T-cell (primary cell): ENCODE measurements at regions not wholly inside any gene's neighbourhood (a gene's known extent, or its start where the extent isn't known, plus 50 kb on each side); places are given as distances from the start of the nearest gene placed in this dataset.

Source experiments
- ATAC-seq, 4 experiments: fragments of 200-7000 bp in 3 of 4; fragments of 150-1000 bp in 1 of 4; cut with Tn5 transposase; replicated peaks in 1 of 4; 1 replicate in 3 of 4; 2 replicates in 1 of 4; pipeline ENCODE4 v1.10.0; 2021; ENCODE audit warnings: moderate library complexity in 3 of 4, mild to moderate bottlenecking in 2 of 4, moderate number of reproducible peaks in 1 of 4
- CTCF ChIA-PET, 2 donors: fragments of 300-600 bp; sonication (Branson Sonifier 250); formaldehyde crosslinking; loops; one replicate each; lab custom pipeline; 2022; ENCODE audit warnings: antibody characterized with exemption in 2 of 2; lab: Charles Lee
- POLR2A ChIA-PET, 2 donors: fragments of 300-600 bp; sonication (Branson Sonifier 250); formaldehyde crosslinking; loops; one replicate each; lab custom pipeline; 2022; ENCODE audit warnings: antibody characterized with exemption in 2 of 2; lab: Charles Lee
- DNase-seq, 35 experiments: peaks; one replicate each; pipeline versions ENCODE4 v3.0.0 to v3.0.0-alpha.2; 2013 to 2023
- H3K27ac ChIP-seq: one replicate; pipeline ENCODE4 v1.5.1; 2013; ENCODE audit warnings: low read length
- H3K27me3 ChIP-seq, 2 experiments: replicated peaks in 1 of 2; 1 replicate in 1 of 2; 2 replicates in 1 of 2; pipeline versions ENCODE4 v1.6.1 to v1.7.0; 2013; ENCODE audit warnings: low read length in 1 of 2, mixed read lengths in 1 of 2; ENCODE audit not compliant: control insufficient read depth in 2 of 2, insufficient read depth in 2 of 2; ENCODE audit errors: extremely low read depth in 1 of 2
- H3K36me3 ChIP-seq, 2 donors: 1 replicate in 1 of 2; 2 replicates in 1 of 2; pipeline versions ENCODE4 v1.6.1 to v1.7.0; 2013; ENCODE audit warnings: low read length in 1 of 2; ENCODE audit not compliant: control insufficient read depth in 2 of 2, insufficient read depth in 1 of 2; ENCODE audit errors: extremely low read depth in 1 of 2
- H3K4me1 ChIP-seq, 2 experiments: 1 replicate in 1 of 2; 2 replicates in 1 of 2; pipeline versions ENCODE4 v1.6.1 to v1.7.0; 2013; ENCODE audit warnings: low read length in 2 of 2, mixed read lengths in 1 of 2; ENCODE audit not compliant: insufficient read depth in 2 of 2, control insufficient read depth in 1 of 2; ENCODE audit errors: extremely low read depth in 1 of 2
- H3K4me3 ChIP-seq, 2 donors: 1 replicate in 1 of 2; 2 replicates in 1 of 2; pipeline versions ENCODE4 v1.5.1 to v1.7.0; 2013; ENCODE audit warnings: mild to moderate bottlenecking in 2 of 2, low read length in 1 of 2, moderate library complexity in 1 of 2; ENCODE audit not compliant: control insufficient read depth in 1 of 2; ENCODE audit errors: extremely low read depth in 1 of 2
- H3K9me3 ChIP-seq: 2 replicates; pipeline ENCODE4 v1.7.0; 2013
- H3K27ac Mint-ChIP-seq, 2 donors: one replicate each; pipeline ENCODE4 v1.8.0; 2020 to 2021; ENCODE audit warnings: mild to moderate bottlenecking in 2 of 2, mixed read lengths in 2 of 2
- H3K27me3 Mint-ChIP-seq, 2 donors: one replicate each; pipeline ENCODE4 v1.8.0; 2021 to 2022; ENCODE audit warnings: mixed read lengths in 2 of 2
- H3K36me3 Mint-ChIP-seq: one replicate; pipeline ENCODE4 v1.8.0; 2021; ENCODE audit warnings: mixed read lengths
- H3K4me1 Mint-ChIP-seq, 3 donors: one replicate each; pipeline ENCODE4 v1.8.0; 2020 to 2022; ENCODE audit warnings: mixed read lengths in 3 of 3, mild to moderate bottlenecking in 1 of 3
- H3K4me3 Mint-ChIP-seq, 3 donors: one replicate each; pipeline ENCODE4 v1.8.0; 2020 to 2022; ENCODE audit warnings: mild to moderate bottlenecking in 3 of 3, mixed read lengths in 3 of 3, moderate library complexity in 3 of 3
- H3K9me3 Mint-ChIP-seq, 3 donors: one replicate each; pipeline ENCODE4 v1.8.0; 2020 to 2022; ENCODE audit warnings: mixed read lengths in 3 of 3
- WGBS: methylation state at CpG from one replicate; pipeline ENCODE4 v1.1.5; 2013; ENCODE audit warnings: missing lambda C conversion rate; ENCODE audit not compliant: insufficient coverage; 5-methylcytosine and 5-hydroxymethylcytosine counted together

- Histone ChIP-seq H3K9me3 (no peaks in the 10 kb centered on the region), H3K27ac (no peak overlapping the region), H3K36me3 (no peaks in the 10 kb centered on the region), H3K4me1 (no peaks in the 10 kb centered on the region), H3K27me3 (no peaks in the 10 kb centered on the region), H3K4me3 (no peak overlapping the region)
- ChIA-PET CTCF (no interaction called here), POLR2A (no interaction called here)
- ATAC-seq = no peak
- no peak overlapping the region for H3K27ac Mint-ChIP-seq
- no CpG with 5 or more reads among the region's 1 CpG for WGBS
- H3K4me1 Mint-ChIP-seq = no peaks in the 10 kb centered on the region
- no peak overlapping the region for H3K4me3 Mint-ChIP-seq
- H3K27me3 Mint-ChIP-seq = no peaks in the 10 kb centered on the region
- H3K36me3 Mint-ChIP-seq = no peaks in the 10 kb centered on the region
- DNase-seq = no peak
- peaks cover 9 to 22% (median 12%) of the 10 kb centered on the region in 3 donors for H3K9me3 Mint-ChIP-seq
These were observed 233.8 kb upstream of the FBXL7 start for GRCh38 chr5:15266229-15266628.

- H3K4me1 Mint-ChIP-seq = no peaks in the 10 kb centered on the region
- no peak overlapping the region for H3K4me3 Mint-ChIP-seq
- ATAC-seq (no peak), DNase-seq (no peak)
- Histone ChIP-seq H3K9me3 (no peaks in the 10 kb centered on the region), H3K27ac (no peak overlapping the region), H3K4me1 (no peaks in the 10 kb centered on the region), H3K27me3 (no peaks in the 10 kb centered on the region), H3K4me3 (no peak overlapping the region), H3K36me3 (no peaks in the 10 kb centered on the region)
- no peak overlapping the region for H3K27ac Mint-ChIP-seq
- ChIA-PET POLR2A (no interaction called here), CTCF (no interaction called here)
- peaks cover 12 to 17% (median 14%) of the 10 kb centered on the region in 3 donors for H3K9me3 Mint-ChIP-seq
- no peaks in the 10 kb centered on the region for H3K27me3 Mint-ChIP-seq
- H3K36me3 Mint-ChIP-seq = no peaks in the 10 kb centered on the region
- WGBS = no CpG with 5 or more reads among the region's 1 CpG
These were observed 236.0 kb upstream of the FBXL7 start for GRCh38 chr5:15263942-15264341.

- no peaks in the 10 kb centered on the region for H3K27me3 Mint-ChIP-seq
- DNase-seq (no peak), ATAC-seq (no peak)
- Histone ChIP-seq H3K27ac (no peak overlapping the region), H3K36me3 (no peaks in the 10 kb centered on the region), H3K27me3 (no peaks in the 10 kb centered on the region), H3K9me3 (no peaks in the 10 kb centered on the region), H3K4me1 (no peaks in the 10 kb centered on the region), H3K4me3 (no peak overlapping the region)
- no peaks in the 10 kb centered on the region for H3K36me3 Mint-ChIP-seq
- H3K4me3 Mint-ChIP-seq = no peak overlapping the region
- CTCF ChIA-PET = interaction anchor here in 1 of 2 donors (0.6 kb wide), 1 partner anchor 24 kb away, joined by 3 read pairs; no protein-coding TSS in a partner anchor
- POLR2A ChIA-PET = no interaction called here
- no peak overlapping the region for H3K27ac Mint-ChIP-seq
- peaks cover 10 to 12% (median 12%) of the 10 kb centered on the region in 3 donors for H3K9me3 Mint-ChIP-seq
- no CpG with 5 or more reads among the region's 2 CpGs for WGBS
- no peaks in the 10 kb centered on the region for H3K4me1 Mint-ChIP-seq
These were observed 236.6 kb upstream of the FBXL7 start for GRCh38 chr5:15263406-15263805.

- POLR2A ChIA-PET = no interaction called here
- Histone ChIP-seq H3K4me1 (no peaks in the 10 kb centered on the region), H3K27ac (no peak overlapping the region), H3K4me3 (no peak overlapping the region), H3K27me3 (no peaks in the 10 kb centered on the region), H3K36me3 (no peaks in the 10 kb centered on the region), H3K9me3 (no peaks in the 10 kb centered on the region)
- Mint-ChIP-seq H3K9me3 (peaks cover 8 to 9% (median 9%) of the 10 kb centered on the region in 3 donors), H3K36me3 (no peaks in the 10 kb centered on the region), H3K27me3 (no peaks in the 10 kb centered on the region), H3K4me3 (no peak overlapping the region), H3K27ac (no peak overlapping the region), H3K4me1 (no peaks in the 10 kb centered on the region)
- no peak for DNase-seq
- no peak for ATAC-seq
- CTCF ChIA-PET = no interaction called here
These were observed 238.5 kb upstream of the FBXL7 start for GRCh38 chr5:15261269-15261995.

GRCh38 chr5:15260356-15261268 is 239.4 kb upstream of the FBXL7 start:
- WGBS = 89% methylated on average over 1 of the region's 7 CpGs
- Mint-ChIP-seq H3K4me1 (no peaks in the 10 kb centered on the region), H3K4me3 (no peak overlapping the region), H3K27me3 (no peaks in the 10 kb centered on the region), H3K9me3 (peaks cover 3 to 9% (median 9%) of the 10 kb centered on the region in 3 donors), H3K27ac (no peak overlapping the region), H3K36me3 (no peaks in the 10 kb centered on the region)
- H3K36me3 ChIP-seq = no peaks in the 10 kb centered on the region
- ChIA-PET CTCF (no interaction called here), POLR2A (no interaction called here)
- ATAC-seq = no peak
- H3K9me3 ChIP-seq = no peaks in the 10 kb centered on the region
- no peaks in the 10 kb centered on the region for H3K27me3 ChIP-seq
- no peak overlapping the region for H3K4me3 ChIP-seq
- DNase-seq = no peak
- H3K4me1 ChIP-seq = no peaks in the 10 kb centered on the region
- no peak overlapping the region for H3K27ac ChIP-seq

- Histone ChIP-seq H3K4me1 (no peaks in the 10 kb centered on the region), H3K9me3 (no peaks in the 10 kb centered on the region), H3K27me3 (no peaks in the 10 kb centered on the region), H3K4me3 (no peak overlapping the region), H3K36me3 (no peaks in the 10 kb centered on the region), H3K27ac (no peak overlapping the region)
- Mint-ChIP-seq H3K27ac (no peak overlapping the region), H3K9me3 (peaks cover 3 to 6% (median 4%) of the 10 kb centered on the region in 3 donors), H3K27me3 (no peaks in the 10 kb centered on the region), H3K4me1 (no peaks in the 10 kb centered on the region), H3K36me3 (no peaks in the 10 kb centered on the region), H3K4me3 (no peak overlapping the region)
- no CpG with 5 or more reads among the region's 4 CpGs for WGBS
- DNase-seq (no peak), ATAC-seq (no peak)
- ChIA-PET POLR2A (no interaction called here), CTCF (no interaction called here)
These were observed 243.5 kb upstream of the FBXL7 start for GRCh38 chr5:15256485-15256884.
